H1 (cell line): ENCODE measurements at regions not wholly inside any gene's neighbourhood (a gene's known extent, or its start where the extent isn't known, plus 50 kb on each side); places are given as distances from the start of the nearest gene placed in this dataset.

Source experiments
- CHD1 ChIP-seq: IDR thresholded peaks from 2 replicates; pipeline ENCODE4 v1.6.1; 2012; ENCODE audit warnings: low read depth, low read length, improper control_type of control experiment
- EGR1 ChIP-seq: IDR thresholded peaks from 2 replicates; pipeline ENCODE4 v1.6.1; 2011; ENCODE audit warnings: low read depth, low read length, borderline replicate concordance
- GABPA ChIP-seq: IDR thresholded peaks from 2 replicates; pipeline ENCODE4 v1.6.1; 2011; ENCODE audit warnings: mild to moderate bottlenecking, low read length, moderate library complexity, borderline replicate concordance; ENCODE audit not compliant: insufficient read depth
- NANOG ChIP-seq: IDR thresholded peaks from 2 replicates; pipeline ENCODE4 v1.6.1; 2011; ENCODE audit warnings: low read length, low read depth, mild to moderate bottlenecking, inconsistent platforms; ENCODE audit not compliant: insufficient read depth, poor library complexity, severe bottlenecking
- SP2 ChIP-seq: IDR thresholded peaks from 2 replicates; pipeline ENCODE4 v1.6.1; 2012; ENCODE audit warnings: mild to moderate bottlenecking, low read length, inconsistent platforms
- TBP ChIP-seq: IDR thresholded peaks from 2 replicates; pipeline ENCODE4 v1.6.1; 2011; ENCODE audit warnings: low read depth, low read length, improper control_type of control experiment
- TEAD4 ChIP-seq: IDR thresholded peaks from 2 replicates; pipeline ENCODE4 v1.6.1; 2012; ENCODE audit warnings: low read depth, low read length, inconsistent platforms, mixed read lengths
- TF ChIP-seq, protein P1 (sequence below): fragments of 300-600 bp; sonication (generic); IDR thresholded peaks from 2 replicates; pipeline ENCODE4 v1.7.1; 2012; ENCODE audit warnings: low read length, moderate library complexity, mild to moderate bottlenecking, inconsistent platforms; ENCODE audit not compliant: insufficient replicate concordance

- TF ChIP-seq NANOG (no peak), SP2 (no peak), EGR1 (no peak), CHD1 (no peak), GABPA (no peak), TBP (no peak), TEAD4 (no peak)
- TF ChIP-seq, protein P1, sequence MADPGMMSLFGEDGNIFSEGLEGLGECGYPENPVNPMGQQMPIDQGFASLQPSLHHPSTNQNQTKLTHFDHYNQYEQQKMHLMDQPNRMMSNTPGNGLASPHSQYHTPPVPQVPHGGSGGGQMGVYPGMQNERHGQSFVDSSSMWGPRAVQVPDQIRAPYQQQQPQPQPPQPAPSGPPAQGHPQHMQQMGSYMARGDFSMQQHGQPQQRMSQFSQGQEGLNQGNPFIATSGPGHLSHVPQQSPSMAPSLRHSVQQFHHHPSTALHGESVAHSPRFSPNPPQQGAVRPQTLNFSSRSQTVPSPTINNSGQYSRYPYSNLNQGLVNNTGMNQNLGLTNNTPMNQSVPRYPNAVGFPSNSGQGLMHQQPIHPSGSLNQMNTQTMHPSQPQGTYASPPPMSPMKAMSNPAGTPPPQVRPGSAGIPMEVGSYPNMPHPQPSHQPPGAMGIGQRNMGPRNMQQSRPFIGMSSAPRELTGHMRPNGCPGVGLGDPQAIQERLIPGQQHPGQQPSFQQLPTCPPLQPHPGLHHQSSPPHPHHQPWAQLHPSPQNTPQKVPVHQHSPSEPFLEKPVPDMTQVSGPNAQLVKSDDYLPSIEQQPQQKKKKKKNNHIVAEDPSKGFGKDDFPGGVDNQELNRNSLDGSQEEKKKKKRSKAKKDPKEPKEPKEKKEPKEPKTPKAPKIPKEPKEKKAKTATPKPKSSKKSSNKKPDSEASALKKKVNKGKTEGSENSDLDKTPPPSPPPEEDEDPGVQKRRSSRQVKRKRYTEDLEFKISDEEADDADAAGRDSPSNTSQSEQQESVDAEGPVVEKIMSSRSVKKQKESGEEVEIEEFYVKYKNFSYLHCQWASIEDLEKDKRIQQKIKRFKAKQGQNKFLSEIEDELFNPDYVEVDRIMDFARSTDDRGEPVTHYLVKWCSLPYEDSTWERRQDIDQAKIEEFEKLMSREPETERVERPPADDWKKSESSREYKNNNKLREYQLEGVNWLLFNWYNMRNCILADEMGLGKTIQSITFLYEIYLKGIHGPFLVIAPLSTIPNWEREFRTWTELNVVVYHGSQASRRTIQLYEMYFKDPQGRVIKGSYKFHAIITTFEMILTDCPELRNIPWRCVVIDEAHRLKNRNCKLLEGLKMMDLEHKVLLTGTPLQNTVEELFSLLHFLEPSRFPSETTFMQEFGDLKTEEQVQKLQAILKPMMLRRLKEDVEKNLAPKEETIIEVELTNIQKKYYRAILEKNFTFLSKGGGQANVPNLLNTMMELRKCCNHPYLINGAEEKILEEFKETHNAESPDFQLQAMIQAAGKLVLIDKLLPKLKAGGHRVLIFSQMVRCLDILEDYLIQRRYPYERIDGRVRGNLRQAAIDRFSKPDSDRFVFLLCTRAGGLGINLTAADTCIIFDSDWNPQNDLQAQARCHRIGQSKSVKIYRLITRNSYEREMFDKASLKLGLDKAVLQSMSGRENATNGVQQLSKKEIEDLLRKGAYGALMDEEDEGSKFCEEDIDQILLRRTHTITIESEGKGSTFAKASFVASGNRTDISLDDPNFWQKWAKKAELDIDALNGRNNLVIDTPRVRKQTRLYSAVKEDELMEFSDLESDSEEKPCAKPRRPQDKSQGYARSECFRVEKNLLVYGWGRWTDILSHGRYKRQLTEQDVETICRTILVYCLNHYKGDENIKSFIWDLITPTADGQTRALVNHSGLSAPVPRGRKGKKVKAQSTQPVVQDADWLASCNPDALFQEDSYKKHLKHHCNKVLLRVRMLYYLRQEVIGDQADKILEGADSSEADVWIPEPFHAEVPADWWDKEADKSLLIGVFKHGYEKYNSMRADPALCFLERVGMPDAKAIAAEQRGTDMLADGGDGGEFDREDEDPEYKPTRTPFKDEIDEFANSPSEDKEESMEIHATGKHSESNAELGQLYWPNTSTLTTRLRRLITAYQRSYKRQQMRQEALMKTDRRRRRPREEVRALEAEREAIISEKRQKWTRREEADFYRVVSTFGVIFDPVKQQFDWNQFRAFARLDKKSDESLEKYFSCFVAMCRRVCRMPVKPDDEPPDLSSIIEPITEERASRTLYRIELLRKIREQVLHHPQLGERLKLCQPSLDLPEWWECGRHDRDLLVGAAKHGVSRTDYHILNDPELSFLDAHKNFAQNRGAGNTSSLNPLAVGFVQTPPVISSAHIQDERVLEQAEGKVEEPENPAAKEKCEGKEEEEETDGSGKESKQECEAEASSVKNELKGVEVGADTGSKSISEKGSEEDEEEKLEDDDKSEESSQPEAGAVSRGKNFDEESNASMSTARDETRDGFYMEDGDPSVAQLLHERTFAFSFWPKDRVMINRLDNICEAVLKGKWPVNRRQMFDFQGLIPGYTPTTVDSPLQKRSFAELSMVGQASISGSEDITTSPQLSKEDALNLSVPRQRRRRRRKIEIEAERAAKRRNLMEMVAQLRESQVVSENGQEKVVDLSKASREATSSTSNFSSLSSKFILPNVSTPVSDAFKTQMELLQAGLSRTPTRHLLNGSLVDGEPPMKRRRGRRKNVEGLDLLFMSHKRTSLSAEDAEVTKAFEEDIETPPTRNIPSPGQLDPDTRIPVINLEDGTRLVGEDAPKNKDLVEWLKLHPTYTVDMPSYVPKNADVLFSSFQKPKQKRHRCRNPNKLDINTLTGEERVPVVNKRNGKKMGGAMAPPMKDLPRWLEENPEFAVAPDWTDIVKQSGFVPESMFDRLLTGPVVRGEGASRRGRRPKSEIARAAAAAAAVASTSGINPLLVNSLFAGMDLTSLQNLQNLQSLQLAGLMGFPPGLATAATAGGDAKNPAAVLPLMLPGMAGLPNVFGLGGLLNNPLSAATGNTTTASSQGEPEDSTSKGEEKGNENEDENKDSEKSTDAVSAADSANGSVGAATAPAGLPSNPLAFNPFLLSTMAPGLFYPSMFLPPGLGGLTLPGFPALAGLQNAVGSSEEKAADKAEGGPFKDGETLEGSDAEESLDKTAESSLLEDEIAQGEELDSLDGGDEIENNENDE: no peak
These were observed 231.9 kb downstream of the BCL11B start (continued) for GRCh38 chr14:99040052-99040451.
